ENCODE measurements at regions not wholly inside any gene's neighbourhood (a gene's known extent, or its start where the extent isn't known, plus 50 kb on each side); places are given as distances from the start of the nearest gene placed in this dataset.
"Not testable (repeated sequence)": the region's sequence is repeated elsewhere in the genome, so short reads cannot be mapped to it uniquely, and the experiment has no call there.

DNA sequence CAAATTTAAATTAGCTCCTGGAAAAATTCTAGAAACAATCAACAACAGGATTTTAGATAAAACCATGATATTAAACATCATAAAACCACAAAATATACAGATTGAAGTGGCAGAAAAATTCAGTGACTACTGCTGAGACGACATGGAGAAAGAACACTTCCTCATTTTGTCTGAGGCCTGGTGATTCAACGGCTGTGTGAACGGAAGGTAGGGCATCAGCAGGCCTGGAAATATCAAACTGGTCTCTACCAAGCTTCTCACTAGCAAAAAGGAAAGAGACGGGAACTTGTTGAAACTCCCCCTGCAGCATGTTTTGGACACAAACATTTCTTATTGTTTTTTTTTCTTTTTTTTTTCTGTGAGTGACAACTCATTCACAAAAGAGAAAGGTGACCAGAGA lies 58.0 kb upstream of the AHI1 start:
- DNase-seq: no peak

GRCh38 chr6:135557582-135557981 lies 60.0 kb upstream of the AHI1 start:
- DNase-seq: no peak

DNA sequence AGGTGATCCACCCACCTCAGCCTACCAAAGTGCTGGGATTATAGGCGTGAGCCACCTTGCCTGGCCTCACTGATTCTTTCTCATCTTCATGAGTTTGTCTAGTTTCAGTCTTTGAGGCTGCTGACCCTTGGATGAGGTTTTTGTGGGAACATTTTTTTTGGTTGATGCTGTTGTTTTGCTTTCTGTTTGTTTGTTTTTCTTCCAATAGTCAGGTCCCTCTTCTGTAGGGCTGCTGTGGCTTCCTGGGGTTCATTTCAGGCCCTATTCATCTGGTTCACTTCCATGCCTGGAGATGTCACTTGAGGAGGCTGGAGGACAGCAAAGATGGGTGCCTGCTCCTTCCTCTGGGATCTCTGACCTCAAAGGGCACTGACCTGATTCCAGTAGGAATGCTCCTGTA lies 68.1 kb upstream of the AHI1 start:
- DNase-seq: not testable (repeated sequence)

DNA sequence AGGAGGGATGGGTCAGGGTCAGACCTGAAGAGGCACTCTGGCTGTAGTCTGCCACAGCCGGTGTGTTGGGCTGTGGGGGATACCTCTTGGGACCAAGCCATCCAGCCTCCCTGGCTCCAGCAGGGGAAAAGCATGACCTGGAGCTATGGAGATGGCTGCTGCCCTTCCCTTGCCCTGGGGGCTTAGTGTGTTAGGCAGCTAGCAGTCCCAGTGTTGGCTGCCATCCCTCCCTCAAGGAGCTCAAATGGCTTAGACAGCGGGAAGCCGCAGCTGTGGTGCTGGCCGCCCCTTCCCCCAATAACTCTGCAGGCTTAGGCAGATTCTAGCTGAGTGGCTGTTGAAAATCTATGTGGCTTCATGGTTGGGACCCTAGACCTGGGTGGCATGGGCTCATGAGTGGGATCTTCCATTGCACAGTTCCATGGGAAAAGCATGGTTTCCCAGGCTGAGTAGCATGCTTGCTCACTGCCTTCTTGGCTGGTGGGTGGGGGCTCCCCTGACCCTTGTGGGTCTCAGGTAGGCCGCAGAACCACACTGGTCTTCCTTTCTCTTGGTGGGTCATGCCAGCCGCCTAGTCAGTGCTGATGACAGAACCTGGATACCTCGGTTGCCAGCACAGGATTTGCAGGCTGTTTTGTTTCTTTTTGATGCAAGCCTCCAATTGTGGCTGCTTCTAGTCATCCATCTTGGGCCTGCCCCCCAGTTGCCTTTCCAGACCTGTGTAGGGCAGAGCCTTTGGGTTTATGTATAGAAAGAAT lies 69.0 kb upstream of the AHI1 start:
- no peak for DNase-seq

DNA sequence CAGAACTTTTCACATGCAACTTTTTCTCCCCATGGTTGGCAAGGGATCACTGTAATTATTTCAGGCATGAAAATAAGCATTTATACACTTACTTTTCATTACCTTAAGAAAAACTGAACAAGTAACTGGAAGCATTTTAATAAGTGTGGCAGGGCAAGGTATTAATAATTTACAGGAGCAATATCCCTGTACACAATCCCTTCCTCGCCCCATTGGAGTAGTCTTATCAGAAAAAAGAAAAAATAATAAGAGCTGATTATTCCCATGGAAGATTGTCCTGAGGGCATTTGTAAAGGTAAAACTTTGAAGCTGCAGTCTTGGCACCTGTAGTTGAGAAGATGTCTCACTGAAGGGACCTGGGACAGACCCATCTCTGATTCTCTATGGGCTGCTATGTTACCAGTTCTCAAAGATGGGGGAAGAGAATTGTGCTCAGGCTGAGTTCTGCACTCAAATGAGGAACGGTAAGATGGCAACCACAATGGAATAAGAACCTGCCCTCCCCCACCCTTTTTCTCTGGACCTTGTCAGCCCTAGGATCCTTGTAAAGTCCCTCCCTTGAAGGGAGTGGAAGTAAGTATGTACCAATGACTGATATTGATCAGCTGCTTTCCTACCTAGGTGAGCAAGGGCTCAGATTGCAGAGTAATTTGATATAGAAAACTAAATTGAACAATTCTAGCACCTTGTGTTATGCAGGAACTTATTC lies 70.0 kb upstream of the AHI1 start:
- DNase-seq: no peak

GRCh38 chr6:135568379-135568778 lies 70.8 kb upstream of the AHI1 start:
- no peak for DNase-seq

DNA sequence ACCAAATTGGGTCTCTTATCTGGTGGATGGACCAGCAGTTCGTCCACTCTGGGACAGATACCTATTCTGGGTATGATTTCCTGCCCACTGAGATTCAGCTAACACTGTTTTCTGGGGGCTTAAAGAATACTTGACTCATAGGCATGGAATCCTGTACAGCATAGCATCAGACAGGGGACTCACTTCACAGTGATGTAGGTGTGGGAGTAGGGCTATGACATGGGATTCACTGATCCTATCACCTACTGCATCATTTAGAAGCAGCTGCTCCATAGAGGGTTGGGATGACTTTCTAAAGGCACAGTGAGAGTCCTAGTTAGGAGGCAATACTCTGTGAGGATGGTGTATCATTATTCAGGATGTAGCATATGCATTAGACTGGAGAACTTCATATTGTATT lies 74.5 kb upstream of the AHI1 start:
- DNase-seq: no peak

- no peak for DNase-seq
These were observed 78.1 kb upstream of the AHI1 start for GRCh38 chr6:135575629-135576028.

- DNase-seq: no peak
These were observed 78.5 kb upstream of the AHI1 start for GRCh38 chr6:135576055-135576454.

DNA sequence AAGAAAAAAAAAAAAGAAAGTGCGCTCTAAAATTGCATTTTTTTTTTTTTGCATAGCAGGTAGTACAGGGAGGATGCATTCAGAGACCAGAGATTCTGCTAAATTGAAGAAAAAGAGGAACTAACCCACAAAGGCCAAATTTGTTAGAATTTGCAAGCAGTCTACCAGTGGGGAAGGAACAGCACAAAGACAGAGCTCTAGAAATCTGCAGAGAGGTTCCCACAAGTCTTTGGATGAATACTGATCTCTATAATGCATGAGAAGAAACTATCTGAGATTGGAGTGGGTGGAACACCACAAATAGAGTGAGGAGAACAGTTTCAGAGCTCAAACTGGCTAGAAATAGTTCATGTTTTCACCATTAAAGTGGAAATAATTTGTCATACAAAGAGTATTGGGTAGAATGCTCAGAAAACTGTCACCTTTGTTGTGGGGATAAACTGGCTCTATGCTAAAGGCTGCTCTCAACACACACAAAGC lies 79.6 kb upstream of the AHI1 start:
- DNase-seq: no peak

DNA sequence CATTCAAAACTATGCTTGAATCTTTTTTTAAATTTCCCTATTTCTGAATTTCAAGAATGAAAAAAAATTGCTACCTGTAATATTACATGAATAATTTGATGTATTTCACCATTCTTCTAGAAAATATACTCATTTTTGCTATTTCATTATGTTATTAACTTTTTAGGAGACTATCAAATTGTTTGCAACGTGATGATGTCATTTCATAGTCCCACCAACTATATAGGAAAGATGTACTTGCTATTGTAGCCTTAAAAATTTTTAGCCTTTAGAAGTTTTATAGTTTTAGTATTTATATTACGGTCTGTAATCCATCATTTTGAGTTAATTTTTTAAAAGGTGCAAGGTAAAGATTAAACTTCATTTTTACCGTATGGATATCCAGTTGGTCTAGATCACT lies 81.4 kb upstream of the AHI1 start:
- DNase-seq: no peak

DNA sequence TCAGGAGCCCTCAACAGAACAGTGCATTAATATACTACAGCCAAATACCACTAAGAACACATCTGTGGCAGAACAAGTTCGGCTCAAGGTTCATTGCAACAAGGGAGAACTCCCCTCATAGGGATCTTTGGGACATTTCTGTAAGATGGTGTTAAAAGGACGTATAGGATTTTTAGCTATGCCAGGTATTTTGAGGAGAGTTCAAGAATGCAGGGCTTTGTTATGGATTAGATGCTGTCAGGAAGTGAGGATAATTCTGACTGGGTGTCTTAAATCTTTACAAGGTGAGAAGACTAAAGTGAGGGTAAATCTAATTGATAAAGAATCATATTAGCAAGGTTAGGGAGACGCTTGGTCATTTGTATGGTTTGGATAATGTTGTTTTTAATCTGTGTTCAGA lies 83.7 kb upstream of the AHI1 start:
- no peak for DNase-seq

DNA sequence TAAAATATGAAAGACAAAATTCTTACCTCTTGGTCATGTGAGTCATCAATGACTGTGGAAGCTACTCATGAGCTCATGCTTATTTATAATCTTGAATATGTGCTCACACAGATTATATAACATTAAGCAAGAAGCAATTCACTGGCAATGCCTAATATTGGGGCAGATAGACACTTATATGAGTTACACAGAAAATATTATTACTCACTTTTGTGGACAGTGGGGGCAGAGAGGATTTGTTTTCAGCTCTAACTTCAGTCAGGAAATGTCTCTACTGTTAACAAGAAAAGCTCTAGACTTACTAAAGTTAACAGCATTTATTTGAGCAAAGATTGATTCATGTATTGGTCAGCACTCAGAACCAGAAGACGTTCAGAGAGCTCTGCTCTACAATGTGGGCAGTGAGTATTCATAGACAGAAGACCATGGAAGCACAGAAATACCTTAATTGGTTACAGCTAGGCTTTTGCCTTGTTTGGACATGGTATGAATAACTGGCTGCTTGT lies 85.8 kb upstream of the AHI1 start:
- no peak for DNase-seq

DNA sequence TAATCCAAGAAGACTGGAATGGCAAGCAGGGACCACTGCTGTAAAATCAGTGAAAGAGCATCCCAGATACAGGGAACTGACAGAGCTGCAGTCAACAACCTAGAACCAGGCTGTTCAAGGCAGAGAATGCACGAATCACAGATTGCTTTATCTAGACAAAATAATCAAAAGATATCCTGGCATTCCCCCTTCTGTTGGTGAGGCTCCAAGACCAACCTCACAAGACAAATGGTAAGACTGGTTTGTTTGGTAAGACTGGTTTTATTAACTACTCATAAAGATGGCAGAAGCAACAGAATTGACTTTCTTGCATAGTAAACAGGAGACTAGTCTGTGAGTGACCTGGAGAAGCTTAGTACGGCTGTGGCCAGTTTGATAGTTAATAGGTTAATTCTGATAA lies 88.8 kb upstream of the AHI1 start:
- DNase-seq: no peak

DNA sequence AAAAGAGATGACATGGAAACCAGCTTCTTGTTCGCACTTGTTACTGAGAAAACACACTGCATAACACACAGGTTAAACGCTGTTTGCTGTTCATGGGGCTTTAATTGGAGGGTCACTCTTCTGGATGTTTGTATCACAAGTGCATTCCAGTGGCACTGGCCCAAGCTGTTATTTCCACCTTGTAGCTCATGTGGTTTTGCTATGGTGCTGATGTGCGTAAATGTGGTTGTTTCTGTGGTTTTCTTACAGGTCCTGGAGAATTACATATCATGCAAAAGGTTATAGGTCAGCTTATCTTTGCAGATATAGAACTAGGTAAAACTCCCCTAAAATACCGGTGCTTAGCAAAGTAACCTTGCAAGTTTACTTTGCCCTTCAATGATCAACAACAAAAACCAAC lies 89.3 kb upstream of the AHI1 start:
- no peak for DNase-seq

DNA sequence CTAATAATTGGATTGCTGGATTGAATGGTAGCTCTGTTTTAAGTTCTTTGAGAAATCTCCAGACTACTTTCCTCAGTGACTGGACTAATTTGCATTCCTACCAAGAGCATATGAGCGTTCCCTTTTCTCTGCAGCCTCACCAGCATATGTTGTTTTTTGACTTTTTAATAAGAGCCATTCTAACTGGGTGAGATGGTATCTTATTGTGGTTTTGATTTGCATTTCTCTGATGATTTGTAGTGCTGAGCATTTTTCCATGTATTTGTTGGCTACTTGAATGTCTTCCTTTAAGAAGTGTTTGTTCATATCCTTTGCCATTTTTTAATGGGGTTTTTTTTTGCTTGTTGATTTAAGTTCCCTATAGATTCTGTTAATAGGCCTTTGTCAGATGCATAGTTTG lies 94.7 kb upstream of the AHI1 start:
- no peak for DNase-seq

DNA sequence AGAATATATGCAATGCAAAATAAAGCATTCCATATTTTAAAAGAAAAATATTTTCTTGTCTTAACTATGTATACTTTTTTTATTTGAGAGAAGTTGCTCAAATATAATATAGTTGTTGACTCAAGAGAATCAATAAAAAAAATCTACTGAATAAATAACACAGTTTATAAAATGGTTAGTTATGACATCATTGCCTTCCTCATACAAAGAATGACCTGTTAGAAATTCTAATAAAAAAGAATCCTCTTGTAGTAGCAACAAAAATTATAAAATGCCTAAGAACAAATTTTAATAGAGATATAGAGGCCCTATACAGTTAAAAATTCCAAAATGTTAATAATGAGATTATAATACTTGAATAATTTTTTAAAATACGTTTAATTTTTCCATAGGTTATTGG lies 96.5 kb upstream of the AHI1 start:
- no peak for DNase-seq

DNA sequence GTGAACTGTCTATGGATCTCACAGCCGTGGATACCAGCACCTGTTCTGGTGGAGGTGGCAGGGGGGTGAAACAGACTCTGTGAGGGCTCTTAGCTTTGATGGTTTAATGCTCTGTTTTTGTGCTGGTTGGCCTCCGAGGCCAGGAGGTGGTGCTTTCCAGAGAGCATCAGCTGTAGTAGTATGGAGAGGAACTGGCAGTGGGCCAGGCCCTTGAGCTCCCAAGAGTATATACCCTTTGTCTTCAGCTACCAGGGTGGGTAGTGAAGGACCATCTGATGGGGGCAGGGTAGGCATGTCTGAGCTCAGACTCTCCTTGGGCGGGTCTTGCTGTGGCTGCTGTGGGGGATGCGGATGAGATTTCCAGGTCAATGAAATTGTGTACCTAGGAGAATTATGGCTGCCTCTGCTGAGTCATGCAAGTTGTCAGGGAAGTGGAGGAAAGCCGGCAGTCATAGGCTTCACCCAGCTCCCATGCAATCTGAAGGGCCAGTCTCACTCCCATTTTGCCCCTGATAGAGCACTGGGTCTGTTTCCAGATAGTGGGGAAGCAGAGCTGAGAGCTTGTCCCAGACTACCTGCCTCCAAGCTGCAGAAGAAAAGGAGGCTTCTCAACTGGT lies 102.7 kb upstream of the AHI1 start:
- no peak for DNase-seq

DNA sequence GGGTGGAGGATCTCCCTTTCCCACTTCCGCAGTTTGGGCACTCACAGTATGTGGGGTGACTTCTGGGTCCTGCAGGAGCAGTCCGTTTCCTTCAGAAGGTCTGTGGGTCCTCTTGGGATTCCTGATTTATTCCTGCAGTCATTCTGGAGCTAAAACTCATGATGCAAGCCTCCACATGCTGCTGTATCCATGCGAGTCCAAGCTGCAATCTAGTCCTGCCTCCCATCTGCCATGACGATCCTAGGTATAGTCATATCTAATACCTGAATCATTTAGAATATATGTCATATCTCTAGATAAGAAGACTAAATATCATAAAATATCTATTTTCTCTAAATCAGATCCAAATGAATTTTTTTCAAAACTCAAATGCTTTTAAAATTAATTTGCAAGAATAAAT lies 103.4 kb upstream of the AHI1 start:
- DNase-seq: no peak

DNA sequence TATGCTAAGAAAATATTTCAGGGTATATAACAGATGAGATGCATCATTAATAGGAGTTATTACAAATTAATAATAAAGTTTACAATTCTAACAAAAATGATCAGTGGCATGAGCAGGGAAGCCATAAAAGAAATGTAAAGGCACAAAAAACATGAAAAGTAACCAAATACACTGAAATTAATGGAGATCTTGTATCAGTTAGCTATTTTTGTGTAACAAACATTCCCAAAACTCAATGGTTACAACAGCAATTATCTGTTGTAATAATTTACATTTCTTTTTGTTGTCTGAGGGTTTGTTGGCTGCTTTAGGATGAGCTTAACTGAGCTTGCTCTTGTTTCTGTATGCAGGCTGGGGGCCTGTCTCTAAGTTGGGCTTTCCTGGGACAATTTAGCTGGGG lies 104.3 kb upstream of the AHI1 start:
- DNase-seq: no peak

GRCh38 chr6:135603249-135603648 lies 105.7 kb upstream of the AHI1 start:
- DNase-seq: no peak

DNA sequence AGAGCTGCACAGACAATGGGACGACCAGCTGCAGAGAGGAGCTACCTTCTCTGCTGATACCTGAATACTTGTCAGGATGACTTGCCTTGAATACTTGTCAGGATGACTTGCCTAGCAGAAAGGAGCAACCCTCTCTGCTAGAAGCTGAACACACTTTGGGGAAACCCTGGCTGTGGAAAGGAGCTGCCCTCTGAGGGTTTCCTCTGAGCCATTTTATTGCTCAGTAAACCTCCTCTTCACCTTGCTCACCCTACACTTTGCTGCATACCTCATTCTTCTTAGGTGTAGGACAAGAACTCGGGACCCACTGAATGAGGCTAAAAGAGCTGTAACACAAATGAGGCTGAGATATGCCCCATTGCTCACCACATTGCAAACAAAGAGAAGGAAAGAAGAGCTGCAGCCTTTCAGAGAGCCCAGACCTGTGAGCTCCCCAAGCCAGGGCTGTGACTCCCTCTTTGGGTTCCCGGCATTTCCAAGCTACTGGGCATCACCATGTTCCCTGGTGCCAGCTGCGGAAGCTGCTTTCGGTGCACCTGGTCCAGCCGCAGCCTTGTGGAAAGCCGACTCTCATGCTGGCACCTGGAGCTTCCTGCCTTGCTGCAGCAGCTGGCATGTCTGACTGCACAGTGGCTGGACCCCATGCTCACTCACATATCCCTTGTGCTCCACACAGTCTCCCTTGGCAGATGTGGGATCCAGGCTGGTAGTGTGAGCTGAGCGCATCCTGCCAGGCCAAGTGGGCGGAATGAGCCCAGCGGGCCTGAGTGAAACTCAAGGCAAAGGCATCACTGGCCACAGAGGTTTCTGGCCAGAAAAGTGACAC lies 106.7 kb upstream of the AHI1 start:
- DNase-seq: no peak

DNA sequence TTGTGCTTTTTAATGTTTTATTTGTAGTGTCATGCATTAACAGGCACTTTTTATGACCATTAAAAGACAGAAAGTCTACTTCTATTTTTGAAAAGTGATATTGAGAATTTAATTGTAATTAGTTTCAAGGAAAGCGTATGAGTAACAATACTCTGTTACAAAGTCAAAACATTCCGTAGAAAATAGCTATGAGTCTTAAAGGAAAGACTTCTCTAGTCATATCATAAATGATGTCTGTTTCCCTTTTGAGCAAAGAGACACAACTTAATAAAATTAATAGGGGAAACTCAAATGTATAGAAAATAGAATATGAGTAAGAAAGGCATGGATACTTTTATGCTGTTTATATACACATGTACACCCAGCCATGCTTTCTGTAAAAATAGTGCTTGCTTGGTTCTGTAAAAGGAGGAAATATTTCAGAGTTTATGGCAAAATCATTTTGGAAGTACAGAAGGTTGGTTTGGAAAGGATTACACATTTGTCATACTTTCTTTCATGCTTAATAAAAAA lies 107.8 kb upstream of the AHI1 start:
- DNase-seq: no peak
